HepG2 (cell line): ENCODE measurements at regions not wholly inside any gene's neighbourhood (a gene's known extent, or its start where the extent isn't known, plus 50 kb on each side); places are given as distances from the start of the nearest gene placed in this dataset.

ENCODE experiments used
- EP300 ChIP-seq, 3 experiments: sonication (generic) in 1 of 3; formaldehyde crosslinking in 1 of 3; IDR thresholded peaks; 2 replicates each; pipeline versions ENCODE4 v1.5.1 to v1.6.1; 2011 to 2020; ENCODE audit warnings: low read depth in 2 of 3, low read length in 2 of 3, borderline replicate concordance in 1 of 3, improper control_type of control experiment in 1 of 3, mild to moderate bottlenecking in 1 of 3, missing genetic modification reagents in 1 of 3, moderate library complexity in 1 of 3
- FOXA3 ChIP-seq: IDR thresholded peaks from 2 replicates; pipeline ENCODE4 v1.6.1; 2016; ENCODE audit warnings: missing genetic modification reagents, missing compliant biosample characterization
- HOXD1 ChIP-seq: sonication (generic); formaldehyde crosslinking; IDR thresholded peaks from 2 replicates; pipeline ENCODE4 v1.5.0; 2020; ENCODE audit warnings: missing genetic modification reagents
- KDM2A ChIP-seq: sonication (generic); formaldehyde crosslinking; IDR thresholded peaks from 2 replicates; pipeline ENCODE4 v1.4.0; 2020; ENCODE audit warnings: low read depth, missing genetic modification reagents, borderline replicate concordance
- PHB2 ChIP-seq: fragments of 450-650 bp; IDR thresholded peaks from 2 replicates; pipeline ENCODE4 v1.6.1; 2018; ENCODE audit not compliant: partially characterized antibody
- PRDM10 ChIP-seq: sonication (generic); formaldehyde crosslinking; IDR thresholded peaks from 2 replicates; pipeline ENCODE4 v1.4.0; 2020; ENCODE audit warnings: low read depth, missing genetic modification reagents
- RFX5 ChIP-seq: IDR thresholded peaks from 2 replicates; pipeline ENCODE4 v1.6.1; 2011; ENCODE audit warnings: low read depth, low read length, improper control_type of control experiment
- TFAP4 ChIP-seq: sonication (generic); IDR thresholded peaks from 2 replicates; pipeline ENCODE4 v1.6.1; 2016; ENCODE audit warnings: low read depth, borderline replicate concordance
- THAP9 ChIP-seq: sonication (generic); formaldehyde crosslinking; IDR thresholded peaks from 2 replicates; pipeline ENCODE4; 2020; ENCODE audit warnings: missing genetic modification reagents, mild to moderate bottlenecking, borderline replicate concordance
- TOPORS ChIP-seq: sonication (generic); formaldehyde crosslinking; IDR thresholded peaks from 2 replicates; pipeline ENCODE4 v1.8.0; 2023; ENCODE audit warnings: mild to moderate bottlenecking, missing genetic modification reagents
- ZBTB49 ChIP-seq: sonication (generic); formaldehyde crosslinking; IDR thresholded peaks from 2 replicates; pipeline ENCODE4 v1.4.0; 2020; ENCODE audit warnings: missing genetic modification reagents, borderline replicate concordance
- ZMAT5 ChIP-seq: sonication (generic); formaldehyde crosslinking; IDR thresholded peaks from 2 replicates; pipeline ENCODE4 v1.5.0; 2020; ENCODE audit warnings: mild to moderate bottlenecking, low read depth, missing genetic modification reagents, borderline replicate concordance
- ZNF557 ChIP-seq: sonication (generic); formaldehyde crosslinking; IDR thresholded peaks from 2 replicates; pipeline ENCODE4 v1.4.0; 2020; ENCODE audit warnings: missing genetic modification reagents
- ZNF576 ChIP-seq: sonication (generic); formaldehyde crosslinking; IDR thresholded peaks from 2 replicates; pipeline ENCODE4 v1.4.0; 2020; ENCODE audit warnings: mild to moderate bottlenecking, missing genetic modification reagents
- ZNF652 ChIP-seq: IDR thresholded peaks from 2 replicates; pipeline ENCODE4 v1.6.1; 2016; ENCODE audit warnings: low read depth, borderline replicate concordance
- ZNF773 ChIP-seq: sonication (generic); formaldehyde crosslinking; IDR thresholded peaks from 2 replicates; pipeline ENCODE4 v1.4.0; 2020; ENCODE audit warnings: missing genetic modification reagents, borderline replicate concordance
- ZNF839 ChIP-seq: sonication (generic); formaldehyde crosslinking; IDR thresholded peaks from 2 replicates; pipeline ENCODE4 v1.4.0; 2020; ENCODE audit warnings: missing genetic modification reagents, mild to moderate bottlenecking, borderline replicate concordance
- ZSCAN22 ChIP-seq: sonication (generic); formaldehyde crosslinking; IDR thresholded peaks from 2 replicates; pipeline ENCODE4 v1.4.0; 2020; ENCODE audit warnings: mild to moderate bottlenecking, missing genetic modification reagents

GRCh38 chr7:54932818-54933543 is 85.8 kb upstream of the EGFR start (continued):
- no peak for TF ChIP-seq THAP9
- peak; percentile 38; the same call in 1 of the 2 replicates for TF ChIP-seq KDM2A (CRISPR knock-in tag)
- TF ChIP-seq PHB2, result no peak
- TF ChIP-seq RFX5, result no peak
- no peak for TF ChIP-seq PRDM10 (CRISPR knock-in tag)
- TF ChIP-seq ZBTB49 (CRISPR knock-in tag), result no peak
- no peak for TF ChIP-seq ZNF773
- no peak for TF ChIP-seq TOPORS
- no peak for TF ChIP-seq ZMAT5 (CRISPR knock-in tag)
- TF ChIP-seq EP300 (IDR thresholded peaks at IDR 0.05; ENCODE audit: low read depth in 2 of 2, low read length in 2 of 2), result no peak
- TF ChIP-seq EP300 (CRISPR knock-in tag; IDR thresholded peaks at IDR 0.05; ENCODE audit: borderline replicate concordance), result no peak
- TF ChIP-seq TFAP4, result no peak
- no peak for TF ChIP-seq ZSCAN22 (CRISPR knock-in tag)
- TF ChIP-seq ZNF576, result no peak
- TF ChIP-seq ZNF652 (CRISPR knock-in tag), result no peak
- no peak for TF ChIP-seq HOXD1 (CRISPR knock-in tag)
- no peak for TF ChIP-seq FOXA3
- TF ChIP-seq ZNF557 (CRISPR knock-in tag), result no peak
- no peak for TF ChIP-seq ZNF839 (CRISPR knock-in tag)
